ENCODE measurements at regions not wholly inside any gene's neighbourhood (a gene's known extent, or its start where the extent isn't known, plus 50 kb on each side); places are given as distances from the start of the nearest gene placed in this dataset.

DNA sequence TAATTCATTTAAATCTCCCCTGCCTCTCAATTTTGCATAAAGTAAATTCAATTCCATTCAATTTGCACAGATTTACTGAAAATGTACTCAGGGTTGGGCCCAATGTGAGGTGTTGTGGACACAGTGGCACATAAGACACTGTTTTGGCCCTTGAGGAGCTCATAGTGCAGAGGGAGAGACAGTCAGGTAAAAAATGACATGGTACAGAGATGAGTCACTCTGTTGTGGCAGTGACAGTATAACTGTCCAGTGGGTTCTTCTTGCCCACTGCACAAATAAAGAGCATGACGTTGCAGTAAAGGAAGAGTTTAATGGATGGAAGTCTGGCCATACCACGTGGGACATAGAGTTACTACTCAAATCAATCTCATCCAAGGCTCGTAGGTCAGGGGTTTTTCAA is 400.3 kb upstream of the TRIB2 start:
- no peak for DNase-seq (ENCODE audit: low read depth)

DNA sequence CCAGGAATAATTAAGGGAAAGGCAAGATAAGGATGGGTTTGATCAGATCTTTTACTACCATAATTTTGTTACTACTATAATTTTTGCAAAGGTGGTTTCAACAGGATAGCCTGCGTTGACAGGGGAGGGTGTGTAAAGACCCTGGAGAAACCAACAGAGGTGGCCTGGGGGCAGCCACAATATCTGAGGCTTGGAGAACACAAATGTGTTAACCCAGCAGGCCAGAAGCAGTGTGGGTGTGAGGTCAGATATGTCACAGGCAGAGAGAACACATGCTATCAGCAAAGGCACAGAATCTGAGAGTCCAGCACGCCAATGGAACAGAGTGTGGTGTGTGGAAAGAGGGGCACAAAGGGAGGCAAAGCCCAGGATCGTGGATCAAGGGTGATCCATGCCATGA is 399.4 kb upstream of the TRIB2 start:
- no peak for DNase-seq (ENCODE audit: low read depth)

DNA sequence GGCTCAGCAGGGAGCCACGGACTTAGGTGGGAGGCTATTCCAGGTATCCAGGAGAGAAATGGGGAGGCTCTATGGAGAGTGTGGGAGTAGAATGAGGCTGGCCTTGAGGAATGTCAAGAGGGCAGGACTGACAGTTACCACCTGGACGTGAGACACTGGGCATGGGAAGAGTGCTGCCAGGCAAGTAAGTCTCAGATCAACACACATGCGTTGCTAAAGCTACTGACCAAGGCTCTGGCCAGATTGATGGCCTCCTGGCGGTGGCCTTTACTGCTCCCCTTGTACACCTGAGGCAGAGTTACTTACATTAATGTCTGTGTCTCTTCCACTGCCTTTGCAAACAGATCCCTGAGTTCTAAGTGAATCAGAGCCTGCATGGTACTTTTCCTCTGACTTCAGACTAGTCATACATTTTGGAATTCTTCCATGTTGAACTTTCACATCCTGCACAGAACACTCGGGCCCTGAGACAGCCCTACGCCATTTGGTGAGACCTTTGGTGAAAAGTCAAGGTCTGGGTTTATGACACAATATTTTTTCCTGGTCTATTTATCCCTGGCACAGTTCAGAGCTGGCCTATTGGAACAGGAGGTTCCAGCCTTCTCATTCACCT is 398.8 kb upstream of the TRIB2 start:
- no peak for DNase-seq (ENCODE audit: low read depth)

- no peak for DNase-seq (ENCODE audit: low read depth)
Measured at GRCh38 chr2:12318427-12319057, 398.2 kb upstream of the TRIB2 start.

GRCh38 chr2:12320027-12320734 is 396.6 kb upstream of the TRIB2 start:
- DNase-seq (ENCODE audit: low read depth): no peak

DNA sequence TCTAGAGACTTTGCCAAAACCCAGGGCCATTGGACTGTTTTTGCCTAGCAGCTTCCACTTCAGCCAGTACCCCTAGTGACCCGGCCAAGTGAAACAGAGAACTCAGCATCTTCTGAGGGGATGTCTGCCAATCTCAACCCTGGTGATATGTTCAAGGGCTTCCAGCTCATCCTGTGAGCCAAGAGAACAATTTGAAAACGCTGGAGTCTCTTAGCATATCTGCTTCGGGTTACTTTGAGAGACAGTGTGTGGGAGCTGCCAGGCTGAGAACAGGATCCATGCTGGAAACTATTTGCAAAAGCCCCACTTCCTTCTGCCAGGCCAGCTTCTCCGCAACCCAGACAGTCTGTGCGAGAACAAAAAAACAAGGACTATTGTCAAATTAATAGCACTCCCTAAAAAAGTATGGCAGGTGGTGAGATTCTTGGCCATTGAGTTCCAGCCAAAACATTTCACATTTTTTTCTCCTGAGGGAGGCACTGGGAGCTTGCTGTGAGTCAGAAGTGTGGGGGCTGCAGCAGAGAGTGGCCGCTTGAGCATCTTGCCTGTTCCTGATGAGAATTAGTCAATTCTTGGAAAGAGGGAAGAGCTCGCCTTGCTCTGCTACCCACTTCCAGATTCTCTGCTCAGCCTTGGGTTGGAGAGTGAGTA is 395.6 kb upstream of the TRIB2 start:
- DNase-seq (ENCODE audit: low read depth): no peak

- no peak for DNase-seq (ENCODE audit: low read depth)
Measured at GRCh38 chr2:12321886-12322285, 394.9 kb upstream of the TRIB2 start.

DNA sequence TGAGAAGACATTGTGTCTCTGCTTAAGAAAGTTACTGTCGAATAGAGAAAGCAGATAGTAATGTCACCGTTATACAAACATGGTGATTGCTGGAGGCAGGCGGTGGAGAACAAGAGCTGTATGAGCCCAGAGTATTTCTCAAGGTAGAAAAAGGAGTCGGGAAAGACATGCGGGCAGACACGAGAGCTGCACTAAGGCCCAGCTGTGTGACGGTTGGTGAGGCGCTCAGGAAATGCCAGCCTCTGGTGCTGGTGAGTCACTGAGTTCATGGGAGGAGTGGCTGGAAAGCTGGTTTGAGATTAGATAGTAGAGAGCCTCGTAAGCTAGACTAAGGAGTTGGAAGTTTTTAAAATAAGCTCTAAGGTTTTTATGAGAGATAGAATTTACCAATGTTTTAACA is 390.9 kb upstream of the TRIB2 start:
- DNase-seq (ENCODE audit: low read depth): no peak

DNA sequence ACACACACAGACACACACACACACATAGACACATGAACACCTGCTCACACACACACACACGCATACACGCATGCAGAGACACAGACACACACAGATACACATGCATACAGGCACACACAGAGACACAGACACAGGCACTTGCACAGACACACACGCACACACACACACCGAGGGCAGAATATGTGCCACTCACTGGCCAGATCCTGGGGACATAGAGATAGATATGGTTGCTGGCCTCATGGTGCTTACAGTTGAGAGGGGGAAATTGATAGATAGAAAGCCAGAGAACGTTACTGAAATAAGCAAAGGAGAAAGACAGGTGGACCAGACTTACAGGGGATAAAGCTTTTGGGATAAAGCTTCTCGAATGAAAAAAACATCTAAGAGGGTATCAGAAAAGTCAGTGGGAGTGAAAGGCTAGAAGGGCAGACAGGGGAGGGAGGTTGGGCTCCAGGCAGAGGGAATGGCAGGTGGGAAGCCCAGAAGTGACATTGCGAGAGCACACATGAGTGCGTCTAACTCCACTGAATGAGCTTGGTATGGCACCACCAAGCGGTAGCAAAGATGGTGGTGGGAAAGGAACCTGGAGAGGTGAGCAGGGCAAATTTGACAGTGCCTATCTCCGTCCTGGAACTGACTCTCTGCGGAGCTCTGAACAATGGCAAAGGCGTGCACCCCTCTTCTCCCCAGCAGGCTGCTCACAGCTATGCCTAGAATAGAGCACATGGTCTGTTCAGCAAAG is 390.1 kb upstream of the TRIB2 start:
- DNase-seq (ENCODE audit: low read depth): no peak

DNA sequence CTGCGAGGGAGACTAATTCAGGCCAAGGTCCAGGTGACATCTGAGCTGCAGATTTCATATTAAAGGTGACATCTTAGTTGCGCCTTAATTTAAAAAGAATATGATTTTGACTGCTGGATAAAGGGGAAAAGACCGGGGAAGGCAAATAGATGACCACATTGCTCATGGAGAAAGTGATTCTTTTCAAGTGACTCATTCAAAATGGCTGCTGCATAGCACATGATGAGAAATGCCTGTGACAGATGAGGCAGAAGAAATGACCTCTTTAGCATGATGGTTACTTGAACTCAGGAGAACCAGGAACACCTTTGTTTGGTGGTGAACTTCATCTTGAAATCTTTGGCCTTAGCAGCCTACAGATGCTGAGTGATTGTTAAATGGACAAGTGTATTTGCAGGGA is 385.8 kb upstream of the TRIB2 start:
- DNase-seq (ENCODE audit: low read depth): no peak

DNA sequence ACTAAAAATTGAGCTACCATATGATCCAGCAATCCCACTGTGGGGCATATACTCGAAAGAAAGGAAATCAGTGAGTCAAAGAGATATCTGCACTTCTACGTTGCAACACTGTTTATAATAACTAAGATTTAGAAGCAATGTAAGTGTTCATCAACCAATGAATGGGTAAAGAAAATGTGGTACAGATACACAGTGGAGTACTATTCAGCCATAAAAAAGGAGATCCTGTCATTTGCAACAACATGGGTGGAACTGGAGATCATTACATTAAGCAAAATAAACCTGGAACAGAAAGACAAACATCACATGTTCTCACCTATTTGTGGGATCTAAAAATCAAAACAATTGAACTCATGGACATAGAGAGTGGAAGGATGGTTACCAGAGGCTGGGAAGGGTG is 385.0 kb upstream of the TRIB2 start:
- no peak for DNase-seq (ENCODE audit: low read depth)

- no peak for DNase-seq (ENCODE audit: low read depth)
Measured at GRCh38 chr2:12333293-12333692, 383.4 kb upstream of the TRIB2 start.

- no peak for DNase-seq (ENCODE audit: low read depth)
Measured at GRCh38 chr2:12334412-12334966, 382.2 kb upstream of the TRIB2 start.

GRCh38 chr2:12335131-12335530 is 381.6 kb upstream of the TRIB2 start:
- DNase-seq (ENCODE audit: low read depth): no peak

GRCh38 chr2:12335995-12336394 is 380.7 kb upstream of the TRIB2 start:
- DNase-seq (ENCODE audit: low read depth): no peak

DNA sequence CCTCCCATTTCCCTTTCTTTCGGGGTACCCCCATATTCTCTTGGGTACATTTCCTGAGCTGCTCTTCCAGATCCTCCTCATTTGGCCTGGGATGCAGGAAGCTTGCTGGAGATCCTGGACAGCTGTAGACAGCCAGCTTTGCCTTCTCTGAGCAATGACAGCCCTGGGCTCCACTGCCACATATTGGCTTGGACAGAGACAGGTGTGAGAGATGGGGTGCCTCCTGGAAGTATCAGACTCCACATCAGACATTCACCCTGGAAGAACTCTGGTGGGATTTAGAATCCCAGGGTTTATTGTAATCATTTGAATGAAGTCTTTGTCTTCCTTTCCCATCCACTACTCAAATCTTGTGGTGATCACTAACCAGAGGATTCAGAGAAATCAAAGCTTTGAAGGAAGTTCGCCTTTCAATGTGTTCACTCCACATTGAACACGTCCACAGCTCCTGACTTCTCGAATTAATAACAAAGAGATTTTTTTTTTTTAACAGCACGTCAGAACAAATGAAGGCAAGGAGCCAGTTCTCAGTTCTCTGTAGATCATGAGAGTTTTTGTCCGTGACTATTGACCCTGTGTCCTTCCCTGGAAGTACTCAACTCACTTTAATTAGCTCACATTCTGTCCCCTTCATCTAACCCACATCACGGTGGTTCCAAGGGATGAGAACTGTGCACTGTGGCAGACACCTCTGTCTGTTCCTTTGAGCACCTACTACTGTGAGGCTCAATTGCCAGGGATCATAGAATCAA is 377.6 kb upstream of the TRIB2 start:
- no peak for DNase-seq (ENCODE audit: low read depth)

- no peak for DNase-seq (ENCODE audit: low read depth)
Measured at GRCh38 chr2:12340164-12340563, 376.6 kb upstream of the TRIB2 start.

DNA sequence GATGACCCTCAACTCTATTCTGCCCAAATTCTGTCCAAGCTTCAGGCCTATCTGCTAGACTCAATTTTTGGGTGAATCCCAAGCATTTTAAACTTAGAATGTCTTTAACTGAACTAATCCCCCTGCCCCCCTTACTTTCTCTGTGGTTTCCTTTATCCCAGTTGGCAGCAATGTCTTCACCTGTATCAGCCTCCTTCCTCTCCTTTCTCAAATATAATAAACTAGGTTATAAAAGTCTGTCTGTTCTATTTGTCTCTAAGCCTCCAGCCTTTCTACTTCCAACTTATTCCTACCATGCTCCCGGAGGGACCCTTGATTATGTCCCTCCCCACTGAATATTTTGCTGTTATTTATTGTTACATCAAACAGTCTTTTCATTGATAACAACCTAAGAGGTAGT is 375.5 kb upstream of the TRIB2 start:
- no peak for DNase-seq (ENCODE audit: low read depth)

DNA sequence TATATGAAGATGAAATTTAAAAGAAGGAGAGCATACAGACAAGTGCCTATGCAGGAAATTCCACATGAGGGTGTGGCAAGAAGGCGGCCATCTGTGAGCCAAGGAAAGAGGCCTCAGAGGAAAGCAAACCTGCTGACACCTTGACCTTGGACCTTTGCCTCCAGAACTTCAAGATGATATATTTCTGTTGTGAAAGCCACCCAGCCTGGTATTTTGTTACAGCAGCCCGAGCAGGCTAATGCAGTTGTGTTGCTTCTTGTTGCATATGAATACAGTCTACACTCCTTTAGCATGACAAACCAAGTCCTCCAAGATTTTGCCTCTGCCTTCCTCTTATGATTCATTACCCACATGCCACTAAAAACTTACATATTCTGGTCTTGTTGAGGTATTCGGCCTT is 374.8 kb upstream of the TRIB2 start:
- DNase-seq (ENCODE audit: low read depth): no peak

GRCh38 chr2:12343141-12343540 is 373.6 kb upstream of the TRIB2 start:
- no peak for DNase-seq (ENCODE audit: low read depth)

- DNase-seq (ENCODE audit: low read depth): no peak
Measured at GRCh38 chr2:12347066-12347493, 369.7 kb upstream of the TRIB2 start.
